Heart left ventricle (tissue), 16 donors: ENCODE measurements at regions not wholly inside any gene's neighbourhood (a gene's known extent, or its start where the extent isn't known, plus 50 kb on each side); places are given as distances from the start of the nearest gene placed in this dataset.

Experiments used
- ATAC-seq, 4 donors: fragments of 200-7000 bp; cut with Tn5 transposase; one replicate each; pipeline ENCODE4 v1.9.1; 2020 to 2022; ENCODE audit warnings: moderate library complexity in 4 of 4, mild to moderate bottlenecking in 3 of 4, moderate number of reproducible peaks in 1 of 4
- DNase-seq, 5 donors: peaks; one replicate each; pipeline ENCODE4 v3.0.0-alpha.2; 2020
- H3K27ac ChIP-seq, 12 donors: fragments of 200-600 bp; sonication (generic) in 4 of 12; one replicate each; pipeline versions ENCODE4 v1.5.0 to v1.8.0; 2016 to 2022; ENCODE audit warnings: mild to moderate bottlenecking in 2 of 12
- H3K27me3 ChIP-seq, 9 donors: fragments of 200-600 bp; sonication (generic) in 2 of 9; one replicate each; pipeline versions ENCODE4 v1.5.1 to v1.8.0; 2016 to 2022; ENCODE audit warnings: mild to moderate bottlenecking in 3 of 9
- H3K36me3 ChIP-seq, 9 donors: fragments of 200-600 bp; sonication (generic) in 2 of 9; one replicate each; pipeline versions ENCODE4 v1.5.0 to v1.8.0; 2018 to 2022; ENCODE audit warnings: mild to moderate bottlenecking in 2 of 9
- H3K4me1 ChIP-seq, 12 donors: fragments of 200-600 bp; sonication (generic) in 4 of 12; one replicate each; pipeline versions ENCODE4 v1.5.0 to v1.8.0; 2016 to 2022; ENCODE audit warnings: mild to moderate bottlenecking in 3 of 12
- H3K4me3 ChIP-seq, 12 donors: fragments of 200-600 bp; sonication (generic) in 4 of 12; one replicate each; pipeline versions ENCODE4 v1.5.0 to v1.8.0; 2017 to 2022; ENCODE audit warnings: mild to moderate bottlenecking in 9 of 12, moderate library complexity in 4 of 12
- H3K9me3 ChIP-seq, 12 donors: fragments of 200-600 bp; sonication (generic) in 4 of 12; one replicate each; pipeline versions ENCODE4 v1.5.0 to v1.8.0; 2016 to 2022; ENCODE audit warnings: mild to moderate bottlenecking in 1 of 12
- POLR2A ChIP-seq, 2 donors: fragments of 450-650 bp; IDR thresholded peaks; one replicate each; pipeline ENCODE4 v1.6.1; 2017; ENCODE audit warnings: antibody characterized with exemption in 2 of 2, mild to moderate bottlenecking in 2 of 2, moderate library complexity in 2 of 2
- WGBS, 4 donors: extraction: QIAGEN DNeasy Blood & Tissue Kit in 2 of 4; methylation state at CpG; one replicate each; pipeline versions ENCODE4 v1.1.5 to v1.1.7; 2013 to 2018; 5-methylcytosine and 5-hydroxymethylcytosine counted together
- intact Hi-C, 10 donors: fragments of 100-400 bp; cut with DNase I; formaldehyde crosslinking; loops; one replicate each; pipeline versions ENCODE4 v1.11.1 to v1.14.2; 2022
- TF ChIP-seq, protein P1 (sequence below), 12 donors: fragments of 200-600 bp; sonication (generic) in 4 of 12; IDR thresholded peaks; one replicate each; pipeline versions ENCODE4 v1.5.0 to v1.8.0; 2018 to 2022; ENCODE audit warnings: antibody characterized with exemption in 12 of 12, mild to moderate bottlenecking in 5 of 12
- donor health status: ischemic (EF 13 %, LVEDD 7.1; RV severe dilation, severe dysfunction).
- donor health status: healthy with polysubstance abuse.
- donor health status: DM: no; HTN: yes; CAD: no.
- donor health status: DM: no; HTN: no; CAD: no.
- donor health status: ischemic (EF 25% LVEDD 6.9; RV normal size, moderate dysfunction).
- donor health status: ischemic (EF 25% LVEDD 5.7; RV mildly dilated, moderate dysfunction).
- donor health status: healthy.
- donor health status: DM: yes; HTN: yes; CAD: no.
- donor health status: ischemic (EF 35%, LVEDD 5.7; RV mildly dilated, moderate dysfunction).
- donor health status: nonischemic (EF 11% LVEDD 7.7; RV severe dilation, severe dysfunction).
- donor health status: DM: yes; HTN: yes; CAD: no.
- donor health status: PGD.
- donor health status: ischemic (EF 29% LVEDD 5.4; RV normal size, mild dysfunction).
- donor health status: nonischemic (EF 23%, LVEDD 6.1; RV moderate dilation, normal function).

DNA sequence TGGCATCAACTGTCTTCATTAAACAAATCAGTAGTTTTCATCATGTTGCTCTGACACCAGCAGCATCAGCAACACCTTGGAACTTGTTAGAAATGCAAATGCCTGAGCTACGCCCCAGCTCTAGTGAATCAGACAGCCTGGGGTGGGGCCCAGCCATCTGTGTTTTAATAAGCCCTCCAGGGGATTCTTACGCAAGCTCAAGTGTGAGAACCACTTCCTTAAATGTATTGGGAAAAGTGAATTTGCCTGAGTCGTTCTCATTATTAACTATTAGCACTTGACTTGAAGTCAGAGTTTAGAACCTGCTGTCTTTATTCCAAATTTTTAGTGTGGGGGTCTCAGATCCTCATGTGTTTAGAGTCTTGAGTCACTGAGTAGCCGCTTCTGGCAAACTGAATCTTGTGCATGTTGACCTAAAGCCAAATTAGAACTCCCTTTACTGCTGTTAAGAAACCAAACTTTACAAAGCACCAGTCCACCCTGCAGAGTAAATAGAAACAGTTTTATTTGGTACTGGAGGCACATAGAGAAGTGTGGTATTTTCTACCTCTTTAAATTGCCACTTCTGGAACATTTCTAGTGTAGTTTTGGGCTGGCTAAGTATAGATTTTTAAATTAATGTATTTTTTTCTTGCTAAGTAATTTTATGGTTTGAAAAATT, 137.4 kb upstream of the COX10 start:
- intact Hi-C loops, result loop anchor here in 1 of 10 donors (10.0 kb wide), 1 partner anchor 63 kb away; no protein-coding TSS in a partner anchor
- H3K9me3 ChIP-seq, result peaks cover 0 to 2% (median 0%) of the 10 kb centered on the region in 12 donors
- no peaks in the 10 kb centered on the region for H3K36me3 ChIP-seq
- H3K4me3 ChIP-seq, result no peak overlapping the region
- peak; percentile 71 to 79 (median 74) for DNase-seq
- H3K4me1 ChIP-seq, result peaks cover 0 to 33% (median 0%) of the 10 kb centered on the region in 12 donors
- peak; percentile 76 to 95 (median 92) for ATAC-seq
- TF ChIP-seq, protein P1, sequence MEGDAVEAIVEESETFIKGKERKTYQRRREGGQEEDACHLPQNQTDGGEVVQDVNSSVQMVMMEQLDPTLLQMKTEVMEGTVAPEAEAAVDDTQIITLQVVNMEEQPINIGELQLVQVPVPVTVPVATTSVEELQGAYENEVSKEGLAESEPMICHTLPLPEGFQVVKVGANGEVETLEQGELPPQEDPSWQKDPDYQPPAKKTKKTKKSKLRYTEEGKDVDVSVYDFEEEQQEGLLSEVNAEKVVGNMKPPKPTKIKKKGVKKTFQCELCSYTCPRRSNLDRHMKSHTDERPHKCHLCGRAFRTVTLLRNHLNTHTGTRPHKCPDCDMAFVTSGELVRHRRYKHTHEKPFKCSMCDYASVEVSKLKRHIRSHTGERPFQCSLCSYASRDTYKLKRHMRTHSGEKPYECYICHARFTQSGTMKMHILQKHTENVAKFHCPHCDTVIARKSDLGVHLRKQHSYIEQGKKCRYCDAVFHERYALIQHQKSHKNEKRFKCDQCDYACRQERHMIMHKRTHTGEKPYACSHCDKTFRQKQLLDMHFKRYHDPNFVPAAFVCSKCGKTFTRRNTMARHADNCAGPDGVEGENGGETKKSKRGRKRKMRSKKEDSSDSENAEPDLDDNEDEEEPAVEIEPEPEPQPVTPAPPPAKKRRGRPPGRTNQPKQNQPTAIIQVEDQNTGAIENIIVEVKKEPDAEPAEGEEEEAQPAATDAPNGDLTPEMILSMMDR (IDR thresholded peaks at IDR 0.05), result no peak
- no peak for TF ChIP-seq POLR2A (IDR thresholded peaks at IDR 0.05)
- H3K27ac ChIP-seq, result peak overlapping the region; percentile 31 to 88 (median 56)
- 29 to 40% (median 38%) methylated on average over 4 of the region's 4 CpGs for WGBS, 4 donors
- no peaks in the 10 kb centered on the region for H3K27me3 ChIP-seq

GRCh38 chr17:13933441-13934276, 135.6 kb upstream of the COX10 start:
- intact Hi-C loops, result loop anchor here in 1 of 10 donors (10.0 kb wide), 1 partner anchor 61 kb away; no protein-coding TSS in a partner anchor
- Histone ChIP-seq H3K27me3 (no peaks in the 10 kb centered on the region), H3K27ac (peak overlapping the region in 1 of 12 donors; percentile 88), H3K4me3 (no peak overlapping the region), H3K36me3 (no peaks in the 10 kb centered on the region), H3K4me1 (peaks cover 0 to 33% (median 0%) of the 10 kb centered on the region in 12 donors), H3K9me3 (peaks cover 0 to 2% (median 0%) of the 10 kb centered on the region in 12 donors)
- ATAC-seq, result no peak
- TF ChIP-seq, protein P1 (IDR thresholded peaks at IDR 0.05), result no peak
- TF ChIP-seq POLR2A (IDR thresholded peaks at IDR 0.05), result no peak
- WGBS, 4 donors, result 70 to 80% (median 77%) methylated on average over 8 of the region's 8 CpGs
- no peak for DNase-seq

DNA sequence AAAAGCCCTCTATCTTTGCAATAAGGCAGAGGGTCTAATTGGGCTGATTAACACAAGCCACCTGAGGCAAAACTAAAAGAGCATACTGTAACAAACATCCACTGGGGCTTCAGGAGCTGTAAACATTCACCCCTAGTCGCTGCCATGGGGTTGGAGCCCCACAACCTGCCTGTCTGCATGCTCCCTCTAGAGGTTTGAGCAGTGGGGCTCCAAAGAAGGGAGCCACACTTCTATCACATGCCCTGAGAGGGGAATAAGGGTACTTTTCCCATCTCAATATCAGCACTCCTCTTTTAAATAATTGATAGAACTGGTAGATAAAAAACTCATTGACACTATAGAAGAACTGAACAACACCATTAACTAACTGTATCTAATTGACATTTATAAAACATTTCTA, 130.1 kb upstream of the COX10 start:
- Histone ChIP-seq H3K36me3 (no peaks in the 10 kb centered on the region), H3K9me3 (peaks cover 0 to 19% (median 0%) of the 10 kb centered on the region in 12 donors), H3K27me3 (no peaks in the 10 kb centered on the region), H3K4me3 (no peak overlapping the region), H3K27ac (no peak overlapping the region), H3K4me1 (no peaks in the 10 kb centered on the region)
- 0 to 54% (median 42%) methylated on average over 1 of the region's 1 CpG for WGBS, 4 donors
- DNase-seq (no peak), ATAC-seq (no peak)
- intact Hi-C loops, result loop anchor here in 1 of 10 donors (10.0 kb wide), 1 partner anchor 56 kb away; no protein-coding TSS in a partner anchor
- TF ChIP-seq POLR2A (IDR thresholded peaks at IDR 0.05), result no peak
- TF ChIP-seq, protein P1 (IDR thresholded peaks at IDR 0.05), result no peak
